ENCODE measurements at regions not wholly inside any gene's neighbourhood (a gene's known extent, or its start where the extent isn't known, plus 50 kb on each side); places are given as distances from the start of the nearest gene placed in this dataset.

GRCh38 chr14:40004871-40005500 is 572.8 kb upstream of the FBXO33 start:
- TF ChIP-seq, protein P1, sequence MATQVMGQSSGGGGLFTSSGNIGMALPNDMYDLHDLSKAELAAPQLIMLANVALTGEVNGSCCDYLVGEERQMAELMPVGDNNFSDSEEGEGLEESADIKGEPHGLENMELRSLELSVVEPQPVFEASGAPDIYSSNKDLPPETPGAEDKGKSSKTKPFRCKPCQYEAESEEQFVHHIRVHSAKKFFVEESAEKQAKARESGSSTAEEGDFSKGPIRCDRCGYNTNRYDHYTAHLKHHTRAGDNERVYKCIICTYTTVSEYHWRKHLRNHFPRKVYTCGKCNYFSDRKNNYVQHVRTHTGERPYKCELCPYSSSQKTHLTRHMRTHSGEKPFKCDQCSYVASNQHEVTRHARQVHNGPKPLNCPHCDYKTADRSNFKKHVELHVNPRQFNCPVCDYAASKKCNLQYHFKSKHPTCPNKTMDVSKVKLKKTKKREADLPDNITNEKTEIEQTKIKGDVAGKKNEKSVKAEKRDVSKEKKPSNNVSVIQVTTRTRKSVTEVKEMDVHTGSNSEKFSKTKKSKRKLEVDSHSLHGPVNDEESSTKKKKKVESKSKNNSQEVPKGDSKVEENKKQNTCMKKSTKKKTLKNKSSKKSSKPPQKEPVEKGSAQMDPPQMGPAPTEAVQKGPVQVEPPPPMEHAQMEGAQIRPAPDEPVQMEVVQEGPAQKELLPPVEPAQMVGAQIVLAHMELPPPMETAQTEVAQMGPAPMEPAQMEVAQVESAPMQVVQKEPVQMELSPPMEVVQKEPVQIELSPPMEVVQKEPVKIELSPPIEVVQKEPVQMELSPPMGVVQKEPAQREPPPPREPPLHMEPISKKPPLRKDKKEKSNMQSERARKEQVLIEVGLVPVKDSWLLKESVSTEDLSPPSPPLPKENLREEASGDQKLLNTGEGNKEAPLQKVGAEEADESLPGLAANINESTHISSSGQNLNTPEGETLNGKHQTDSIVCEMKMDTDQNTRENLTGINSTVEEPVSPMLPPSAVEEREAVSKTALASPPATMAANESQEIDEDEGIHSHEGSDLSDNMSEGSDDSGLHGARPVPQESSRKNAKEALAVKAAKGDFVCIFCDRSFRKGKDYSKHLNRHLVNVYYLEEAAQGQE (IDR thresholded peaks at IDR 0.05; ENCODE audit: insufficient read depth in 1 of 2, low read depth in 2 of 2, low read length in 1 of 2) = no peak
- TF ChIP-seq TCF7L2 (IDR thresholded peaks at IDR 0.05; ENCODE audit: low read depth, low read length) (no peak), POLR2AphosphoS5 (IDR thresholded peaks at IDR 0.05; ENCODE audit: low read depth, low read length) (no peak)
- in situ Hi-C loops (cut with HindIII; ENCODE audit: low pct_unique_long_range_greater_than_20kb, low sequenced_read_pairs) (no loop called here), intact Hi-C loops (cut with micrococcal nuclease; ENCODE audit: unreplicated experiment) (no loop called here)
- Histone ChIP-seq H3K9me3 (ENCODE audit: control insufficient read depth, insufficient read depth, low read depth, low read length) (no peaks in the 10 kb centered on the region), H3K27me3 (ENCODE audit: control insufficient read depth, insufficient read depth, low read length) (no peaks in the 10 kb centered on the region), H3K27ac (ENCODE audit: low read length) (no peak overlapping the region), H3K36me3 (ENCODE audit: control insufficient read depth, insufficient read depth, low read length) (no peaks in the 10 kb centered on the region), H3K4me3 (ENCODE audit: low read depth in 2 of 2, low read length in 2 of 2) (no peak overlapping the region), H3K4me1 (ENCODE audit: control insufficient read depth, insufficient read depth, low read length) (no peaks in the 10 kb centered on the region)
- POLR2A ChIA-PET = no interaction called here
- CTCF ChIA-PET = no interaction called here
- no peak for DNase-seq (ENCODE audit: low read depth, low spot score)
- BruUV-seq (replicated peaks) = no TSS peak
- no peak for ATAC-seq

DNA sequence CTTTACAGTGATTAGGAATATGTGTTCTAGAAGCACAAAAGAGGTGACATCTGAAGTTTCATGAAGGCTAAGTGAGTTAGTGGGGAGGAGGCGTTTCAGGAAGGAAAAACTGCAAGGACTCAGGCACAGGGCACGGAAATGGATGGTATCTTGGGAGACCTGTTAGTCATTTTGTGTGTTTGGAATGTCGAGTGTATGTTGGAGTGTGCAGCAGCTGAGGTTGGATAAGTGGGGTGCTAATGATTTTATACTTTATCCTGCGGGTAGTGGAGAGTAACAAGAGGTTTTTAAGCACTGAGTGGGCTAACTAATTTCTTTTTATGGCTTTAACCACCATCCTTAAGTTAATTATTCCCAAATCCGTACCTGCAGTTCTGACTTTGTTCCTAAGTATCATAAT is 571.5 kb upstream of the FBXO33 start:
- H3K27ac ChIP-seq (ENCODE audit: low read length) = no peak overlapping the region
- H3K36me3 ChIP-seq (ENCODE audit: control insufficient read depth, insufficient read depth, low read length) = no peaks in the 10 kb centered on the region
- in situ Hi-C loops (cut with HindIII; ENCODE audit: low pct_unique_long_range_greater_than_20kb, low sequenced_read_pairs) = no loop called here
- CTCF ChIA-PET = no interaction called here
- no peaks in the 10 kb centered on the region for H3K9me3 ChIP-seq (ENCODE audit: control insufficient read depth, insufficient read depth, low read depth, low read length)
- intact Hi-C loops (cut with micrococcal nuclease; ENCODE audit: unreplicated experiment) = no loop called here
- TF ChIP-seq POLR2AphosphoS5 (IDR thresholded peaks at IDR 0.05; ENCODE audit: low read depth, low read length) (no peak), SIN3A (IDR thresholded peaks at IDR 0.05; ENCODE audit: borderline replicate concordance, insufficient read depth, low read depth, low read length) (no peak), TCF7L2 (IDR thresholded peaks at IDR 0.05; ENCODE audit: low read depth, low read length) (no peak)
- TF ChIP-seq, protein P1 (IDR thresholded peaks at IDR 0.05; ENCODE audit: insufficient read depth in 1 of 2, low read depth in 2 of 2, low read length in 1 of 2) = no peak
- TF ChIP-seq, protein P2, sequence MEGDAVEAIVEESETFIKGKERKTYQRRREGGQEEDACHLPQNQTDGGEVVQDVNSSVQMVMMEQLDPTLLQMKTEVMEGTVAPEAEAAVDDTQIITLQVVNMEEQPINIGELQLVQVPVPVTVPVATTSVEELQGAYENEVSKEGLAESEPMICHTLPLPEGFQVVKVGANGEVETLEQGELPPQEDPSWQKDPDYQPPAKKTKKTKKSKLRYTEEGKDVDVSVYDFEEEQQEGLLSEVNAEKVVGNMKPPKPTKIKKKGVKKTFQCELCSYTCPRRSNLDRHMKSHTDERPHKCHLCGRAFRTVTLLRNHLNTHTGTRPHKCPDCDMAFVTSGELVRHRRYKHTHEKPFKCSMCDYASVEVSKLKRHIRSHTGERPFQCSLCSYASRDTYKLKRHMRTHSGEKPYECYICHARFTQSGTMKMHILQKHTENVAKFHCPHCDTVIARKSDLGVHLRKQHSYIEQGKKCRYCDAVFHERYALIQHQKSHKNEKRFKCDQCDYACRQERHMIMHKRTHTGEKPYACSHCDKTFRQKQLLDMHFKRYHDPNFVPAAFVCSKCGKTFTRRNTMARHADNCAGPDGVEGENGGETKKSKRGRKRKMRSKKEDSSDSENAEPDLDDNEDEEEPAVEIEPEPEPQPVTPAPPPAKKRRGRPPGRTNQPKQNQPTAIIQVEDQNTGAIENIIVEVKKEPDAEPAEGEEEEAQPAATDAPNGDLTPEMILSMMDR (IDR thresholded peaks at IDR 0.05) = no peak
- ATAC-seq (no peak), DNase-seq (ENCODE audit: low read depth, low spot score) (no peak)
- no TSS peak for BruUV-seq (replicated peaks)
- POLR2A ChIA-PET = no interaction called here
- no peaks in the 10 kb centered on the region for H3K27me3 ChIP-seq (ENCODE audit: control insufficient read depth, insufficient read depth, low read length)
- H3K4me3 ChIP-seq (ENCODE audit: low read depth in 2 of 2, low read length in 2 of 2) = no peak overlapping the region
- H3K4me1 ChIP-seq (ENCODE audit: control insufficient read depth, insufficient read depth, low read length) = no peaks in the 10 kb centered on the region

All from Panc1 (cell line).